Spleen (tissue), 11 donors: ENCODE measurements at regions not wholly inside any gene's neighbourhood (a gene's known extent, or its start where the extent isn't known, plus 50 kb on each side); places are given as distances from the start of the nearest gene placed in this dataset.

ENCODE experiments used
- DNase-seq: peaks from one replicate; pipeline ENCODE4 v3.0.0-alpha.2; 2020
- H3K27ac ChIP-seq, 8 donors: fragments of 200-600 bp; sonication (generic) in 7 of 8; 1 replicate in 4 of 8; 2 replicates in 4 of 8; pipeline versions ENCODE4 v1.5.0 to v1.8.0; 2016 to 2021; ENCODE audit warnings: inconsistent platforms in 4 of 8, mild to moderate bottlenecking in 4 of 8, moderate library complexity in 1 of 8
- H3K27me3 ChIP-seq, 7 donors: fragments of 200-600 bp; sonication (generic) in 6 of 7; replicated peaks in 1 of 7; 1 replicate in 4 of 7; 2 replicates in 3 of 7; pipeline versions ENCODE4 v1.5.0 to v1.8.0; 2016 to 2021; ENCODE audit warnings: inconsistent platforms in 3 of 7, mild to moderate bottlenecking in 1 of 7
- H3K36me3 ChIP-seq, 6 donors: fragments of 200-600 bp; sonication (generic) in 5 of 6; 1 replicate in 4 of 6; 2 replicates in 2 of 6; pipeline versions ENCODE4 v1.5.0 to v1.8.0; 2016 to 2021; ENCODE audit warnings: inconsistent platforms in 2 of 6
- H3K4me1 ChIP-seq, 6 donors: fragments of 200-600 bp; sonication (generic) in 5 of 6; 1 replicate in 3 of 6; 2 replicates in 3 of 6; pipeline versions ENCODE4 v1.5.0 to v1.8.0; 2016 to 2021; ENCODE audit warnings: inconsistent platforms in 3 of 6
- H3K4me3 ChIP-seq, 8 donors: fragments of 200-600 bp; sonication (generic) in 7 of 8; 1 replicate in 4 of 8; 2 replicates in 4 of 8; pipeline versions ENCODE4 v1.5.0 to v1.8.0; 2016 to 2021; ENCODE audit warnings: inconsistent platforms in 4 of 8, mild to moderate bottlenecking in 4 of 8, moderate library complexity in 2 of 8
- H3K9me3 ChIP-seq, 8 donors: fragments of 200-600 bp; sonication (generic) in 7 of 8; 1 replicate in 4 of 8; 2 replicates in 4 of 8; pipeline versions ENCODE4 v1.5.0 to v1.8.0; 2016 to 2021; ENCODE audit warnings: inconsistent platforms in 4 of 8
- CTCF ChIP-seq, 11 experiments: fragments of 200-600 bp in 7 of 11; fragments of 450-650 bp in 4 of 11; sonication (generic) in 4 of 11; IDR thresholded peaks in 8 of 11; conservative IDR thresholded peaks in 3 of 11; 1 replicate in 7 of 11; 2 replicates in 4 of 11; pipeline versions ENCODE4 v1.4.0 to v1.8.0; 2016 to 2021; ENCODE audit warnings: antibody characterized with exemption in 11 of 11, inconsistent platforms in 4 of 11, mild to moderate bottlenecking in 1 of 11
- POLR2A ChIP-seq, 3 donors: fragments of 450-650 bp; IDR thresholded peaks; one replicate each; pipeline ENCODE4 v1.5.1; 2017; ENCODE audit warnings: antibody characterized with exemption in 3 of 3, mild to moderate bottlenecking in 1 of 3
- POLR2AphosphoS5 ChIP-seq, 3 donors: sonication (generic); formaldehyde crosslinking; IDR thresholded peaks; one replicate each; pipeline ENCODE4 v1.5.1; 2017; ENCODE audit warnings: antibody characterized with exemption in 3 of 3
- WGBS, 5 donors: extraction: QIAGEN DNeasy Blood & Tissue Kit in 3 of 5; methylation state at CpG; one replicate each; pipeline versions ENCODE4 v1.1.5 to v1.1.7; 2013 to 2018; 5-methylcytosine and 5-hydroxymethylcytosine counted together
- intact Hi-C: fragments of 100-400 bp; cut with DNase I; formaldehyde crosslinking; loops from one replicate; pipeline ENCODE4 v1.15.0; 2023; ENCODE audit warnings: low total_unique reads
- donor health status: healthy with polysubstance abuse.
- donor health status: DM: no; HTN: no; CAD: no; lungs with moderate emphysema.
- donor health status: DM: no; HTN: no; CAD: no.
- donor health status: Bipolar disorder and iron deficiency.
- donor health status: healthy.
- donor health status: DM: no; HTN: no; CAD: no.
- donor health status: DM: yes; HTN: yes; CAD: no.

DNA sequence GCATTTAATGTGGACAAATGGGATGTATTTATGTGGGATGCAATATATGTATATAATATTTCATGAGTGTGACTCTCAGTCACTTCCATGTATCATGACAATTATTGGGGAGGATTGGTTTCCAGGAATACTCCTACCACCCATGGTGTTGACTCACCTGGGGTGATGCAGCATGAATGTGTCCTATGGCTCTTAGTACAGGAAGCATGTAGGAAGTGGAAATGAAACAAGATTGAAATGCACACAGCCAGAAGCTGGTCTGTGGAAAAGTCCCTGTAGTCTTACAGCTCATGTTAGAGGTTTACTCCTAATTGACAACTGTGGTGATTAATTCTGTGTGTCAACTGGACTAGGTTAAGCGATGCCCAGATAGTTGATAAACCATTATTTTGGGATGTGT is 89.3 kb upstream of the HAAO start:
- Histone ChIP-seq H3K4me3 (no peak overlapping the region), H3K27me3 (no peaks in the 10 kb centered on the region), H3K27ac (peak overlapping the region in 6 of 8 donors; percentile 7 to 91 (median 78)), H3K36me3 (no peaks in the 10 kb centered on the region), H3K9me3 (no peaks in the 10 kb centered on the region), H3K4me1 (peaks cover 6 to 46% (median 28%) of the 10 kb centered on the region in 6 donors)
- TF ChIP-seq POLR2A (IDR thresholded peaks at IDR 0.05) (no peak), CTCF (IDR thresholded peaks at IDR 0.05 in 8 of 11, conservative IDR thresholded peaks at IDR 0.05 in 3 of 11) (no peak), POLR2AphosphoS5 (IDR thresholded peaks at IDR 0.05) (no peak)
- WGBS, 5 donors: 73 to 89% (median 81%) methylated on average over 1 of the region's 1 CpG
- intact Hi-C loops: no loop called here
- no peak for DNase-seq

GRCh38 chr2:42880738-42881690 is 88.6 kb upstream of the HAAO start:
- H3K27ac ChIP-seq: peak overlapping the region; percentile 7 to 91 (median 76)
- no peak for DNase-seq
- no peaks in the 10 kb centered on the region for H3K36me3 ChIP-seq
- no peak for TF ChIP-seq POLR2A (IDR thresholded peaks at IDR 0.05)
- no peak for TF ChIP-seq CTCF (IDR thresholded peaks at IDR 0.05 in 8 of 11, conservative IDR thresholded peaks at IDR 0.05 in 3 of 11)
- no peak for TF ChIP-seq POLR2AphosphoS5 (IDR thresholded peaks at IDR 0.05)
- H3K27me3 ChIP-seq: no peaks in the 10 kb centered on the region
- 55 to 63% (median 58%) methylated on average over 9 of the region's 9 CpGs for WGBS, 5 donors
- intact Hi-C loops: no loop called here
- peaks cover 6 to 53% (median 34%) of the 10 kb centered on the region in 6 donors for H3K4me1 ChIP-seq
- no peaks in the 10 kb centered on the region for H3K9me3 ChIP-seq
- no peak overlapping the region for H3K4me3 ChIP-seq

DNA sequence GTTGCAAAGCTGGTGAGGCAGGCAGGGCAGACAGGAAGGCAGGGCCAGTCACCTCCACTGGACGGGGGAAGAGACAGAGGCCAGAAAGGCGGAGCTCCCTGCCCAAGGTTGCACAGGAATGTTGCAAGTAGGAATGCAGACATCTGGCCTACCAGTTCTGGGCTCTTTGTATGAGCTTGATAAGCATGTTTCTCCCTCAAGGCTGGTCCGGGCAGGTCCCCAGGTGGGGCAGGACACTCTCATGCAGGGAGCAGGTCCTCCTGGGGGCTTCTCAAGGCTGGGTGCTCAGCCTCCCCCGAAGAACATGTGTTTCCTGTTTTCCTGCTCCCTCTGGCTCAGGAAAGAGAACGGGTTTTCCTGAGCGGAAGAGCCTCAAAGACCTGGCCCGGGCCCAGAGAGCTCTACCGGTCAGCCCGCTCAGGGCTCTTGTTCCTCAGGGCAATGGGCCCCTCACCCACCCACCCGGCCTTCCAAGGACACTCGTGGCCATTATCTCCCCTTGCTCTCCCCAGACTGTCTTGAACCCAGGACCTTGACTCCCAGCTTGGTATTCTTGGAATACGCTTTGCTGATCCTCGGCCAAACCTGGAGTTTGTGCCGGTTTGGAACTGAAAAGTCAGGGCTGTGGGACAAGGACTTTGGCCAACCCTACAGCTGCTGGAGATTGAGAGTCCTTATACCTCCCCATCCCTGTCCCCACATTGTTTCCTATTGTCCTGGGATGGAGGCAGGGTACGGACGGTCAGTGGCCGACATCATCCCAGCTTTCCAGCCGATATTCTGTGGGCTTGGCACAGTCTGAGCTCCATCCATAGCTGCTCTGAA is 87.7 kb upstream of the HAAO start:
- peak in 2 of 3 donors; percentile 34 to 72 for TF ChIP-seq POLR2AphosphoS5 (IDR thresholded peaks at IDR 0.05)
- no peak for TF ChIP-seq CTCF (IDR thresholded peaks at IDR 0.05 in 8 of 11, conservative IDR thresholded peaks at IDR 0.05 in 3 of 11)
- intact Hi-C loops: loop anchor here (10.0 kb wide), 1 partner anchor 55 kb away; no protein-coding TSS in a partner anchor
- no peak overlapping the region for H3K4me3 ChIP-seq
- H3K4me1 ChIP-seq: peaks cover 6 to 60% (median 38%) of the 10 kb centered on the region in 6 donors
- no peaks in the 10 kb centered on the region for H3K9me3 ChIP-seq
- H3K36me3 ChIP-seq: no peaks in the 10 kb centered on the region
- peak; percentile 80 for DNase-seq
- H3K27me3 ChIP-seq: no peaks in the 10 kb centered on the region
- peak overlapping the region in 7 of 8 donors; percentile 52 to 91 (median 77) for H3K27ac ChIP-seq
- 37 to 51% (median 43%) methylated on average over 17 to 18 of the region's 18 CpGs for WGBS, 5 donors
